CD4-positive, alpha-beta T cell (primary cell): ENCODE measurements at regions not wholly inside any gene's neighbourhood (a gene's known extent, or its start where the extent isn't known, plus 50 kb on each side); places are given as distances from the start of the nearest gene placed in this dataset.

Source experiments
- ATAC-seq: fragments of 200-7000 bp; cut with Tn5 transposase; one replicate; pipeline ENCODE4 v1.10.0; 2022; ENCODE audit warnings: mild to moderate bottlenecking; ENCODE audit not compliant: poor library complexity
- CTCF ChIA-PET: fragments of 350-600 bp; sonication (Branson Sonifier 250); formaldehyde crosslinking; loops from one replicate; lab custom pipeline; 2021; ENCODE audit warnings: antibody characterized with exemption, inconsistent platforms; lab: Charles Lee
- POLR2A ChIA-PET: fragments of 350-600 bp; sonication (Branson Sonifier 250); formaldehyde crosslinking; loops from one replicate; lab custom pipeline; 2021; ENCODE audit warnings: antibody characterized with exemption, inconsistent platforms; lab: Charles Lee
- DNase-seq, 14 experiments: peaks; one replicate each; pipeline ENCODE4 v3.0.0-alpha.2; 2013 to 2020; ENCODE audit warnings: mixed read lengths in 2 of 14
- H3K27ac ChIP-seq, 2 donors: one replicate each; pipeline versions ENCODE4 v1.5.1 to v1.7.0; 2013; ENCODE audit warnings: low read length in 2 of 2, low read depth in 1 of 2, mild to moderate bottlenecking in 1 of 2
- H3K27me3 ChIP-seq, 2 experiments: 1 replicate in 1 of 2; 2 replicates in 1 of 2; pipeline versions ENCODE4 v1.6.1 to v1.7.0; 2013; ENCODE audit warnings: low read length in 2 of 2, control low read depth in 1 of 2, mild to moderate bottlenecking in 1 of 2, moderate library complexity in 1 of 2; ENCODE audit not compliant: insufficient read depth in 2 of 2, control insufficient read depth in 1 of 2
- H3K36me3 ChIP-seq: one replicate; pipeline ENCODE4 v1.6.1; 2013; ENCODE audit warnings: low read length, control low read depth; ENCODE audit not compliant: insufficient read depth
- H3K4me1 ChIP-seq: one replicate; pipeline ENCODE4 v1.6.1; 2013; ENCODE audit warnings: low read length, control low read depth; ENCODE audit not compliant: insufficient read depth
- H3K4me3 ChIP-seq: one replicate; pipeline ENCODE4 v1.5.1; 2013; ENCODE audit warnings: mild to moderate bottlenecking, low read length, moderate library complexity
- H3K9me3 ChIP-seq, 2 experiments: 1 replicate in 1 of 2; 2 replicates in 1 of 2; pipeline versions ENCODE4 v1.6.1 to v1.7.0; 2013; ENCODE audit warnings: low read length in 2 of 2, mild to moderate bottlenecking in 2 of 2, control low read depth in 1 of 2, moderate library complexity in 1 of 2; ENCODE audit not compliant: control insufficient read depth in 1 of 2, insufficient read depth in 1 of 2
- H3K27ac Mint-ChIP-seq: one replicate; pipeline ENCODE4 v1.8.0; 2020; ENCODE audit warnings: mixed read lengths
- H3K27me3 Mint-ChIP-seq: one replicate; pipeline ENCODE4 v1.8.0; 2021; ENCODE audit warnings: mixed read lengths
- H3K36me3 Mint-ChIP-seq: one replicate; pipeline ENCODE4 v1.8.0; 2021; ENCODE audit warnings: low read depth, mixed read lengths
- H3K4me1 Mint-ChIP-seq: one replicate; pipeline ENCODE4 v1.8.0; 2021; ENCODE audit warnings: low read depth, mixed read lengths
- H3K4me3 Mint-ChIP-seq: one replicate; pipeline ENCODE4 v1.8.0; 2020; ENCODE audit warnings: mild to moderate bottlenecking, mixed read lengths
- H3K9me3 Mint-ChIP-seq: one replicate; pipeline ENCODE4 v1.8.0; 2020; ENCODE audit warnings: mixed read lengths
- intact Hi-C, 2 experiments: fragments of 100-400 bp; cut with DNase I in 1 of 2; cut with micrococcal nuclease in 1 of 2; formaldehyde crosslinking; loops; one replicate each; pipeline versions ENCODE4 v1.15.1 to v1.9.0; 2023 to 2025; cut with DNase I, micrococcal nuclease
- TF ChIP-seq, protein P1 (sequence below): fragments of 200-600 bp; IDR thresholded peaks from one replicate; pipeline ENCODE4 v1.8.0; 2022; ENCODE audit warnings: antibody characterized with exemption, mild to moderate bottlenecking

DNA sequence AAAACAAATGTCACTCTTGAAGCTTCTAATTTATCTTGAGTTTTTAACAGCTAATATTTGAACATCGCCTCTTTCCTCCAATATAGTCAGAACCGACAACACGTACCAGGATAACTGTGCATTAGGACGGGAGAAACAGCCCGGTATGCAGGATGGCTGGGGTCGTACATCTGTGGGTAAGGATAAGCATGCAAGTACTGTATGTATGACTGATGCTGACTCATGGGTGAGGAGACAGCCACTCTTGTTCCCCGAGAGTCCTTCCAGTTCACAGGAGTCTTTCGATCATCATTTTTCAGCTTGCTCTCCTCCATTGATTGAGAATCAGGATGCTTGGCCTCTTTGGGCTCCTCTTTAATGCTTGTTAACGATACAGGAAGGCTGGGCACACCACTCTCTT, 102.3 kb downstream of the ZNF608 start:
- H3K4me3 ChIP-seq, result no peak overlapping the region
- DNase-seq (no peak), ATAC-seq (no peak)
- Mint-ChIP-seq H3K27ac (no peak overlapping the region), H3K4me3 (no peak overlapping the region), H3K9me3 (no peaks in the 10 kb centered on the region), H3K36me3 (no peaks in the 10 kb centered on the region), H3K4me1 (peaks cover 10% of the 10 kb centered on the region), H3K27me3 (peaks cover 81% of the 10 kb centered on the region)
- no peak overlapping the region for H3K27ac ChIP-seq
- POLR2A ChIA-PET, result no interaction called here
- TF ChIP-seq, protein P1, sequence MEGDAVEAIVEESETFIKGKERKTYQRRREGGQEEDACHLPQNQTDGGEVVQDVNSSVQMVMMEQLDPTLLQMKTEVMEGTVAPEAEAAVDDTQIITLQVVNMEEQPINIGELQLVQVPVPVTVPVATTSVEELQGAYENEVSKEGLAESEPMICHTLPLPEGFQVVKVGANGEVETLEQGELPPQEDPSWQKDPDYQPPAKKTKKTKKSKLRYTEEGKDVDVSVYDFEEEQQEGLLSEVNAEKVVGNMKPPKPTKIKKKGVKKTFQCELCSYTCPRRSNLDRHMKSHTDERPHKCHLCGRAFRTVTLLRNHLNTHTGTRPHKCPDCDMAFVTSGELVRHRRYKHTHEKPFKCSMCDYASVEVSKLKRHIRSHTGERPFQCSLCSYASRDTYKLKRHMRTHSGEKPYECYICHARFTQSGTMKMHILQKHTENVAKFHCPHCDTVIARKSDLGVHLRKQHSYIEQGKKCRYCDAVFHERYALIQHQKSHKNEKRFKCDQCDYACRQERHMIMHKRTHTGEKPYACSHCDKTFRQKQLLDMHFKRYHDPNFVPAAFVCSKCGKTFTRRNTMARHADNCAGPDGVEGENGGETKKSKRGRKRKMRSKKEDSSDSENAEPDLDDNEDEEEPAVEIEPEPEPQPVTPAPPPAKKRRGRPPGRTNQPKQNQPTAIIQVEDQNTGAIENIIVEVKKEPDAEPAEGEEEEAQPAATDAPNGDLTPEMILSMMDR, result no peak
- no peaks in the 10 kb centered on the region for H3K36me3 ChIP-seq
- CTCF ChIA-PET, result no interaction called here
- H3K9me3 ChIP-seq, result peaks cover 0 to 12% of the 10 kb centered on the region in 2 experiments
- H3K27me3 ChIP-seq, result peaks cover 17 to 33% of the 10 kb centered on the region in 2 experiments
- H3K4me1 ChIP-seq, result peaks cover 15% of the 10 kb centered on the region
- intact Hi-C loops, result no loop called here

DNA sequence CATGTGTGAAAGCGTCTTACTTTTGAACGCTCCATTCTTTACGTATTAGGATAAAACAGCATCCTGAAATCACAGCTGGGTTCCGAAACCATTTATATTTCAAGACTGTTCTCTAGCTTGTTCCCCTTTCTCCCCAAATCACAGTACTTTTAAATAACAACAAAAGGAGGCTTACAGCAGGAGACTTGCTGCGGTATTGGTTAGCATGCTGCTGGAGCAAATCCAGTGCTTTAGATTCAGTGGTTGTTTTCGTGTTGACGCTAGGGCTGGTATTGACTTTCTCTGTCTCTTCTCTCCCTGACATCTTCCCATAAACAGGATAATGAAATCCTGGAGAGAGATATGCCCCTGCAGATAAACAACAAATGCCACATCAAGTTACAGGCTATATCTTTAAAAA, 103.1 kb downstream of the ZNF608 start:
- peaks cover 17 to 27% of the 10 kb centered on the region in 2 experiments for H3K27me3 ChIP-seq
- H3K27me3 Mint-ChIP-seq, result peaks cover 85% of the 10 kb centered on the region
- H3K4me1 Mint-ChIP-seq, result peaks cover 5% of the 10 kb centered on the region

DNA sequence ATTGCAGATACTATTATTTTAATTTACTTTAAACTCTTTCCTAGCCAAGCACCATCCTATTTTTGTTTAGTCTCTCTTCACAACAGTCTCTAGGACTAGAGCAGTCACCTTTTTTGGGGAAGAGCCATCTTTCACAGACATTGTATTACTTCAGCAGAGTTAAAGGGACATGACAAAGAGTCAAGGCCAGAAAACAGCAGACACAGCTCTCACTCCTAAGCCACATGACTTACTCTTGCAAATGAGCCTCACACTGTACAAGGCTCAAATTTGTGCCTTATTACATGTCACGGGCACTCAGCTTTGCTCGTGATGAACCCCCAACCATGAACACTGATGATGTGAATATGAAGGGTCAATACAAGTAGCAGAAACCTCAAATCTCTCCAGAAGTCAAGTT, 104.3 kb downstream of the ZNF608 start:
- peaks cover 17 to 18% of the 10 kb centered on the region in 2 experiments for H3K27me3 ChIP-seq
- Mint-ChIP-seq H3K4me1 (no peaks in the 10 kb centered on the region), H3K9me3 (no peaks in the 10 kb centered on the region), H3K36me3 (no peaks in the 10 kb centered on the region), H3K27me3 (peaks cover 83% of the 10 kb centered on the region), H3K27ac (no peak overlapping the region), H3K4me3 (no peak overlapping the region)
- ChIA-PET POLR2A (no interaction called here), CTCF (interaction anchor here (0.7 kb wide), 1 partner anchor 26 kb away, joined by 6 read pairs; no protein-coding TSS in a partner anchor)
- no peak overlapping the region for H3K27ac ChIP-seq
- no peak overlapping the region for H3K4me3 ChIP-seq
- ATAC-seq (no peak), DNase-seq (no peak)
- H3K4me1 ChIP-seq, result no peaks in the 10 kb centered on the region
- H3K9me3 ChIP-seq, result peaks cover 0 to 3% of the 10 kb centered on the region in 2 experiments
- TF ChIP-seq, protein P1, result no peak
- no peaks in the 10 kb centered on the region for H3K36me3 ChIP-seq
- intact Hi-C loops, result no loop called here

More for the DNA sequence above, 103.1 kb downstream of the ZNF608 start:
- H3K4me3 Mint-ChIP-seq, result no peak overlapping the region
- Histone ChIP-seq H3K4me3 (no peak overlapping the region), H3K4me1 (peaks cover 7% of the 10 kb centered on the region), H3K27ac (no peak overlapping the region), H3K36me3 (no peaks in the 10 kb centered on the region), H3K9me3 (peaks cover 0 to 7% of the 10 kb centered on the region in 2 experiments)
- TF ChIP-seq, protein P1, result no peak
- no peak for DNase-seq
- H3K36me3 Mint-ChIP-seq, result no peaks in the 10 kb centered on the region
- ChIA-PET CTCF (no interaction called here), POLR2A (no interaction called here)
- H3K9me3 Mint-ChIP-seq, result no peaks in the 10 kb centered on the region
- intact Hi-C loops, result no loop called here
- no peak overlapping the region for H3K27ac Mint-ChIP-seq
- no peak for ATAC-seq
